GM23338 (cell line): ENCODE measurements at regions not wholly inside any gene's neighbourhood (a gene's known extent, or its start where the extent isn't known, plus 50 kb on each side); places are given as distances from the start of the nearest gene placed in this dataset.
"Not testable (repeated sequence)": the region's sequence is repeated elsewhere in the genome, so short reads cannot be mapped to it uniquely, and the experiment has no call there.

Experiments
- ATAC-seq: fragments of 200-7000 bp; cut with Tn5 transposase; 3 replicates; pipeline ENCODE4 v1.9.1; 2020
- DNase-seq: peaks from one replicate; pipeline ENCODE4 v3.0.0-alpha.2; 2015; ENCODE audit warnings: low spot score
- H2AFZ ChIP-seq: fragments of 200-600 bp; sonication (generic); 2 replicates; pipeline ENCODE4 v1.8.0; 2016; ENCODE audit warnings: antibody characterized with exemption, mild to moderate bottlenecking, moderate library complexity
- H3F3A ChIP-seq: fragments of 200-600 bp; sonication (generic); replicated peaks from 2 replicates; pipeline ENCODE4 v1.8.0; 2017; ENCODE audit warnings: antibody characterized with exemption, mixed run types, low read depth
- H3K27ac ChIP-seq: fragments of 200-600 bp; sonication (generic); 2 replicates; pipeline ENCODE4 v1.6.1; 2016; ENCODE audit warnings: low read depth
- H3K27me3 ChIP-seq: fragments of 200-600 bp; sonication (generic); 2 replicates; pipeline ENCODE4 v1.8.0; 2016; ENCODE audit warnings: mild to moderate bottlenecking, mixed run types, moderate library complexity; ENCODE audit not compliant: insufficient read depth
- H3K36me3 ChIP-seq: fragments of 200-600 bp; sonication (generic); 2 replicates; pipeline ENCODE4 v1.8.0; 2016; ENCODE audit warnings: mild to moderate bottlenecking; ENCODE audit not compliant: insufficient read depth
- H3K4me1 ChIP-seq: fragments of 200-600 bp; sonication (generic); 2 replicates; pipeline ENCODE4 v1.8.0; 2016; ENCODE audit warnings: mild to moderate bottlenecking, moderate library complexity; ENCODE audit not compliant: insufficient read depth
- H3K4me2 ChIP-seq: fragments of 200-600 bp; sonication (generic); 2 replicates; pipeline ENCODE4 v1.7.1; 2017; ENCODE audit warnings: mixed run types
- H3K4me3 ChIP-seq: fragments of 200-600 bp; sonication (generic); 2 replicates; pipeline ENCODE4 v1.6.1; 2016; ENCODE audit warnings: mixed run types
- H3K79me2 ChIP-seq: fragments of 200-600 bp; sonication (generic); replicated peaks from 2 replicates; pipeline ENCODE4 v1.8.0; 2017; ENCODE audit warnings: mild to moderate bottlenecking; ENCODE audit not compliant: insufficient read depth
- H3K9me2 ChIP-seq: fragments of 200-600 bp; sonication (generic); 2 replicates; pipeline ENCODE4 v1.8.0; 2017; ENCODE audit not compliant: insufficient read depth
- H4K20me1 ChIP-seq: fragments of 200-600 bp; sonication (generic); replicated peaks from 2 replicates; pipeline ENCODE4 v1.8.0; 2017; ENCODE audit warnings: mild to moderate bottlenecking; ENCODE audit not compliant: insufficient read depth
- H3K27ac Mint-ChIP-seq: 2 replicates; pipeline ENCODE4 v1.8.0; 2020; ENCODE audit warnings: inconsistent platforms, mild to moderate bottlenecking, moderate library complexity, mixed read lengths
- H3K27me3 Mint-ChIP-seq: 3 replicates; pipeline ENCODE4 v1.8.0; 2022; ENCODE audit warnings: low read depth, mild to moderate bottlenecking, moderate library complexity, mixed read lengths, inconsistent platforms; ENCODE audit not compliant: insufficient read depth, poor library complexity
- H3K36me3 Mint-ChIP-seq: 3 replicates; pipeline ENCODE4 v1.8.0; 2021; ENCODE audit warnings: low read depth, mild to moderate bottlenecking, inconsistent platforms, moderate library complexity, mixed read lengths
- H3K4me1 Mint-ChIP-seq: 3 replicates; pipeline ENCODE4 v1.8.0; 2020; ENCODE audit warnings: mild to moderate bottlenecking, inconsistent platforms, mixed read lengths
- H3K4me3 Mint-ChIP-seq: 3 replicates; pipeline ENCODE4 v1.8.0; 2021; ENCODE audit warnings: moderate library complexity, mild to moderate bottlenecking, inconsistent platforms, mixed read lengths
- H3K9me3 Mint-ChIP-seq: 3 replicates; pipeline ENCODE4 v1.8.0; 2020; ENCODE audit warnings: moderate library complexity, mild to moderate bottlenecking, inconsistent platforms, mixed read lengths
- POLR2AphosphoS5 ChIP-seq: IDR thresholded peaks from 2 replicates; pipeline ENCODE4 v1.6.1; 2016; ENCODE audit warnings: antibody characterized with exemption, low read depth
- STAT1 ChIP-seq: IDR thresholded peaks from one replicate; pipeline ENCODE4 v1.6.1; 2016; ENCODE audit warnings: antibody characterized with exemption; ENCODE audit not compliant: unreplicated experiment
- ZNF114 ChIP-seq: fragments of 250-450 bp; sonication (Bioruptor Pico); IDR thresholded peaks from 2 replicates; pipeline ENCODE4 v1.5.0; 2020; ENCODE audit warnings: mild to moderate bottlenecking, moderate library complexity
- ZNF331 ChIP-seq: fragments of 250-450 bp; sonication (Bioruptor Pico); IDR thresholded peaks from 2 replicates; pipeline ENCODE4 v1.5.0; 2020; ENCODE audit warnings: low read depth, mild to moderate bottlenecking, moderate library complexity
- TF ChIP-seq, protein P1 (sequence below): fragments of 250-450 bp; sonication (Bioruptor Pico); IDR thresholded peaks from 2 replicates; pipeline ENCODE4 v1.5.0; 2020; ENCODE audit warnings: mild to moderate bottlenecking, moderate library complexity
- TF ChIP-seq, protein P2 (sequence below): IDR thresholded peaks from 2 replicates; pipeline ENCODE4 v1.6.1; 2016; ENCODE audit warnings: antibody characterized with exemption

DNA sequence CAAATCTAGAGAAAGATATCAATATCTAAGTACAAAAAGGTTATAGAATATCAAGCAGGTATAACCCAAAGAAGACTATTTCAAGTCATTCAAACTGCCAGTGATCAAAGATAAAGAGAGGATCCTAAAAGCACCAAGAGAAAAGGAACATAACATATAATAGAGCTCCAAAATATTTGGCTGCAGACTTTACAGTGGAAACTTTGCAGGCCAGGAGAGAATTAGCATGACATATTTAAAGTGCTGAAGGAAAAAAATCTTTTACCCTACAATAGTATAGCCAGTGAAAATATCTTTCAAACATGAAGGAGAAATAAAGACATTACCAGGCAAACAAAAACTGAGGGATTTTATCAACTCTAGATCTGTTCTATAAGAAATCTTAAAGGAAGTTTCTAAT is 254.3 kb upstream of the ARHGEF26 start (continued):
- TF ChIP-seq, protein P1, sequence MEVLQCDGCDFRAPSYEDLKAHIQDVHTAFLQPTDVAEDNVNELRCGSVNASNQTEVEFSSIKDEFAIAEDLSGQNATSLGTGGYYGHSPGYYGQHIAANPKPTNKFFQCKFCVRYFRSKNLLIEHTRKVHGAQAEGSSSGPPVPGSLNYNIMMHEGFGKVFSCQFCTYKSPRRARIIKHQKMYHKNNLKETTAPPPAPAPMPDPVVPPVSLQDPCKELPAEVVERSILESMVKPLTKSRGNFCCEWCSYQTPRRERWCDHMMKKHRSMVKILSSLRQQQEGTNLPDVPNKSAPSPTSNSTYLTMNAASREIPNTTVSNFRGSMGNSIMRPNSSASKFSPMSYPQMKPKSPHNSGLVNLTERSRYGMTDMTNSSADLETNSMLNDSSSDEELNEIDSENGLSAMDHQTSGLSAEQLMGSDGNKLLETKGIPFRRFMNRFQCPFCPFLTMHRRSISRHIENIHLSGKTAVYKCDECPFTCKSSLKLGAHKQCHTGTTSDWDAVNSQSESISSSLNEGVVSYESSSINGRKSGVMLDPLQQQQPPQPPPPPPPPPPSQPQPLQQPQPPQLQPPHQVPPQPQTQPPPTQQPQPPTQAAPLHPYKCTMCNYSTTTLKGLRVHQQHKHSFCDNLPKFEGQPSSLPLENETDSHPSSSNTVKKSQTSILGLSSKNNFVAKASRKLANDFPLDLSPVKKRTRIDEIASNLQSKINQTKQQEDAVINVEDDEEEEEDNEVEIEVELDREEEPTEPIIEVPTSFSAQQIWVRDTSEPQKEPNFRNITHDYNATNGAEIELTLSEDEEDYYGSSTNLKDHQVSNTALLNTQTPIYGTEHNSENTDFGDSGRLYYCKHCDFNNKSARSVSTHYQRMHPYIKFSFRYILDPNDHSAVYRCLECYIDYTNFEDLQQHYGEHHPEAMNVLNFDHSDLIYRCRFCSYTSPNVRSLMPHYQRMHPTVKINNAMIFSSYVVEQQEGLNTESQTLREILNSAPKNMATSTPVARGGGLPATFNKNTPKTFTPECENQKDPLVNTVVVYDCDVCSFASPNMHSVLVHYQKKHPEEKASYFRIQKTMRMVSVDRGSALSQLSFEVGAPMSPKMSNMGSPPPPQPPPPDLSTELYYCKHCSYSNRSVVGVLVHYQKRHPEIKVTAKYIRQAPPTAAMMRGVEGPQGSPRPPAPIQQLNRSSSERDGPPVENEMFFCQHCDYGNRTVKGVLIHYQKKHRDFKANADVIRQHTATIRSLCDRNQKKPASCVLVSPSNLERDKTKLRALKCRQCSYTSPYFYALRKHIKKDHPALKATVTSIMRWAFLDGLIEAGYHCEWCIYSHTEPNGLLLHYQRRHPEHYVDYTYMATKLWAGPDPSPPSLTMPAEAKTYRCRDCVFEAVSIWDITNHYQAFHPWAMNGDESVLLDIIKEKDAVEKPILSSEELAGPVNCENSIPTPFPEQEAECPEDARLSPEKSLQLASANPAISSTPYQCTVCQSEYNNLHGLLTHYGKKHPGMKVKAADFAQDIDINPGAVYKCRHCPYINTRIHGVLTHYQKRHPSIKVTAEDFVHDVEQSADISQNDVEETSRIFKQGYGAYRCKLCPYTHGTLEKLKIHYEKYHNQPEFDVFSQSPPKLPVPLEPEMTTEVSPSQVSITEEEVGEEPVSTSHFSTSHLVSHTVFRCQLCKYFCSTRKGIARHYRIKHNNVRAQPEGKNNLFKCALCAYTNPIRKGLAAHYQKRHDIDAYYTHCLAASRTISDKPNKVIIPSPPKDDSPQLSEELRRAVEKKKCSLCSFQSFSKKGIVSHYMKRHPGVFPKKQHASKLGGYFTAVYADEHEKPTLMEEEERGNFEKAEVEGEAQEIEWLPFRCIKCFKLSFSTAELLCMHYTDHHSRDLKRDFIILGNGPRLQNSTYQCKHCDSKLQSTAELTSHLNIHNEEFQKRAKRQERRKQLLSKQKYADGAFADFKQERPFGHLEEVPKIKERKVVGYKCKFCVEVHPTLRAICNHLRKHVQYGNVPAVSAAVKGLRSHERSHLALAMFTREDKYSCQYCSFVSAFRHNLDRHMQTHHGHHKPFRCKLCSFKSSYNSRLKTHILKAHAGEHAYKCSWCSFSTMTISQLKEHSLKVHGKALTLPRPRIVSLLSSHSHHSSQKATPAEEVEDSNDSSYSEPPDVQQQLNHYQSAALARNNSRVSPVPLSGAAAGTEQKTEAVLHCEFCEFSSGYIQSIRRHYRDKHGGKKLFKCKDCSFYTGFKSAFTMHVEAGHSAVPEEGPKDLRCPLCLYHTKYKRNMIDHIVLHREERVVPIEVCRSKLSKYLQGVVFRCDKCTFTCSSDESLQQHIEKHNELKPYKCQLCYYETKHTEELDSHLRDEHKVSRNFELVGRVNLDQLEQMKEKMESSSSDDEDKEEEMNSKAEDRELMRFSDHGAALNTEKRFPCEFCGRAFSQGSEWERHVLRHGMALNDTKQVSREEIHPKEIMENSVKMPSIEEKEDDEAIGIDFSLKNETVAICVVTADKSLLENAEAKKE (CRISPR knock-in tag) = no peak
- no peak for TF ChIP-seq STAT1

DNA sequence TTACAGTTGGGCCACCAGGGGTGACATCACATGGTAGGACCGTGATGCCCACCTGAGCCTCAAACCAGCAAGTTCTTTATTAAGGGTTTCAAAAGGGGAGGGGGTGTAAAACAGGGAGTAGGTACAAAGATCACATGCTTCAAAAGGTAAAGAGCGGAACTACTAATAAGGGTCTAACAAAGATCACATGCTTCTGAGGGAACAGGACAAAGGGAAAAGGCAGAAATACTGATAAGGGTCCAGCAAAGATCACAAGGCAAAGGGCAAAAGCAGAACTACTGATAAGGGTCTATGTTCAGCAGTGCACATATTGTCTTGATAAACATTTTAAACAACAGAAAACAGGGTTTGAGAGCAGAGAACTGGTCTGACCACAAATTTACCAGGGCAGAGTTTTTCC is 246.8 kb upstream of the ARHGEF26 start:
- H3K4me3 Mint-ChIP-seq, H3K27me3 ChIP-seq, H3K9me2 ChIP-seq, H3F3A ChIP-seq, H3K27ac ChIP-seq, H3K79me2 ChIP-seq, H3K36me3 ChIP-seq, H3K27me3 Mint-ChIP-seq, H3K4me2 ChIP-seq, H2AFZ ChIP-seq, H3K4me1 Mint-ChIP-seq, H4K20me1 ChIP-seq, H3K27ac Mint-ChIP-seq, H3K4me1 ChIP-seq, H3K4me3 ChIP-seq, ATAC-seq, H3K36me3 Mint-ChIP-seq, DNase-seq: not testable (repeated sequence)
- peaks cover 13% of the 10 kb centered on the region; the same call in 2 of the 3 replicates for H3K9me3 Mint-ChIP-seq

DNA sequence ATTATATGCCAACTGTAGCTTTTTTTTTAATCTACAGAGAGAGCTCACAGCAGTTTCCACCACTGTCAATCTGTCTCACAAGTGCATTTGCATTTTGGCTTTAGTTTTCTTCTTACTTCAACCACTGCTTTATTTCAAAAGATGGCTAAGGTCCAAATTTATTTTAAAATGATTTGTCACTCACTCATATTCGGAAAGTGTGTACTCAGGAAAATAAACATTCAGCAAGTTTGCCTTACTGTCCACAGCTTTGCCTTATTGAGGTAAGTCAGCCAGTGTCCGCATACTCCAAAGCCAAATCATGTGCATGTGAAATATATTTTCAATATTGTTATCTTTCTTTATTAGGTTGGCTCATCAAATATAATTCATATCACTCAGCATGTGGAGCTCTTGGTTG is 240.7 kb upstream of the ARHGEF26 start:
- Mint-ChIP-seq H3K27me3 (no peaks in the 10 kb centered on the region), H3K27ac (no peak overlapping the region), H3K4me1 (no peaks in the 10 kb centered on the region), H3K9me3 (0 out of 3 replicates have a peak, but pooled peaks cover 3% of the 10 kb centered on the region), H3K4me3 (no peak overlapping the region), H3K36me3 (no peaks in the 10 kb centered on the region; the same call in 2 of the 3 replicates)
- no peaks in the 10 kb centered on the region for H3K4me1 ChIP-seq
- no peak overlapping the region for H3K4me2 ChIP-seq
- DNase-seq (no peak), ATAC-seq (no peak)
- H3K27ac ChIP-seq = no peak overlapping the region
- H2AFZ ChIP-seq = no peak overlapping the region
- no peaks in the 10 kb centered on the region for H3K79me2 ChIP-seq
- H3K27me3 ChIP-seq = no peaks in the 10 kb centered on the region
- TF ChIP-seq POLR2AphosphoS5 (no peak), ZNF114 (CRISPR knock-in tag) (no peak), ZNF331 (CRISPR knock-in tag) (no peak)
- TF ChIP-seq, protein P2, sequence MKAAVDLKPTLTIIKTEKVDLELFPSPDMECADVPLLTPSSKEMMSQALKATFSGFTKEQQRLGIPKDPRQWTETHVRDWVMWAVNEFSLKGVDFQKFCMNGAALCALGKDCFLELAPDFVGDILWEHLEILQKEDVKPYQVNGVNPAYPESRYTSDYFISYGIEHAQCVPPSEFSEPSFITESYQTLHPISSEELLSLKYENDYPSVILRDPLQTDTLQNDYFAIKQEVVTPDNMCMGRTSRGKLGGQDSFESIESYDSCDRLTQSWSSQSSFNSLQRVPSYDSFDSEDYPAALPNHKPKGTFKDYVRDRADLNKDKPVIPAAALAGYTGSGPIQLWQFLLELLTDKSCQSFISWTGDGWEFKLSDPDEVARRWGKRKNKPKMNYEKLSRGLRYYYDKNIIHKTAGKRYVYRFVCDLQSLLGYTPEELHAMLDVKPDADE = no peak
- H3K4me3 ChIP-seq = no peak overlapping the region
- no peaks in the 10 kb centered on the region for H4K20me1 ChIP-seq
- no peaks in the 10 kb centered on the region for H3F3A ChIP-seq
- H3K36me3 ChIP-seq = no peaks in the 10 kb centered on the region
- H3K9me2 ChIP-seq = no peaks in the 10 kb centered on the region
